ENCODE measurements at regions not wholly inside any gene's neighbourhood (a gene's known extent, or its start where the extent isn't known, plus 50 kb on each side); places are given as distances from the start of the nearest gene placed in this dataset.

GRCh38 chr2:65486802-65487201 lies 54.4 kb upstream of the SPRED2 start:
- no peak for TF ChIP-seq CTCF (IDR thresholded peaks at IDR 0.05; ENCODE audit: low read depth, low read length, missing control alignments)
- no peaks in the 10 kb centered on the region for H3K36me3 ChIP-seq (replicated peaks)
- H3K4me3 ChIP-seq (ENCODE audit: low read depth, low read length): no peak overlapping the region

GRCh38 chr2:65486282-65486681 lies 53.9 kb upstream of the SPRED2 start:
- H3K36me3 ChIP-seq (replicated peaks): no peaks in the 10 kb centered on the region
- in situ Hi-C loops (cut with HindIII; ENCODE audit: low pct_ligation_motif_present, low sequenced_read_pairs): no loop called here
- no peak for DNase-seq
- no peaks in the 10 kb centered on the region for H3K27me3 ChIP-seq (replicated peaks)
- no peak for TF ChIP-seq CTCF (IDR thresholded peaks at IDR 0.05; ENCODE audit: low read depth, low read length, missing control alignments)
- no peak overlapping the region for H3K4me3 ChIP-seq (ENCODE audit: low read depth, low read length)
- no peak overlapping the region for H3K27ac ChIP-seq

More at GRCh38 chr2:65486802-65487201, 54.4 kb upstream of the SPRED2 start:
- no peak for DNase-seq
- no peaks in the 10 kb centered on the region for H3K27me3 ChIP-seq (replicated peaks)
- H3K27ac ChIP-seq: no peak overlapping the region
- in situ Hi-C loops (cut with HindIII; ENCODE audit: low pct_ligation_motif_present, low sequenced_read_pairs): no loop called here

DNA sequence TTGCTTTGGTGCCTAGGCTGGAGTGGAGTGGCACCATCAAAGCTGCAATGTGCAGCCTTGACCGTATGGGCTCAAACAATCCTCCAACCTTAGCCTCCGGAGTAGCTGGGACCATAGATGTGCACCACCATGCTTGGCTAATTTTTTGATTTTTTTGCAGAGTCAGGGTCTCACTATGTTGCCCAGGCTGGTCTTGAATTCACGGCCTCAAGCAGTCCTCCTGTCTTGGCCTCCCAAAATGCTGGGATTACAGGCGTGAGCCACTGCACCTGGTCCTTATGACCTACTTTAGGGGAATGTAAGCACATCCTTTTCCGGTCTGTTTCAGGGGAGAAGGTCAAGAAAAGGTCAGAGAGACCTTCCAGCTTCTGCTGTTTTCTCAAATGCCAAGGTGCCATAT lies 53.4 kb upstream of the SPRED2 start:
- DNase-seq: no peak
- H3K36me3 ChIP-seq (replicated peaks): no peaks in the 10 kb centered on the region
- no peak overlapping the region for H3K4me3 ChIP-seq (ENCODE audit: low read depth, low read length)
- no peaks in the 10 kb centered on the region for H3K27me3 ChIP-seq (replicated peaks)
- in situ Hi-C loops (cut with HindIII; ENCODE audit: low pct_ligation_motif_present, low sequenced_read_pairs): no loop called here
- no peak overlapping the region for H3K27ac ChIP-seq
- TF ChIP-seq CTCF (IDR thresholded peaks at IDR 0.05; ENCODE audit: low read depth, low read length, missing control alignments): no peak

DNA sequence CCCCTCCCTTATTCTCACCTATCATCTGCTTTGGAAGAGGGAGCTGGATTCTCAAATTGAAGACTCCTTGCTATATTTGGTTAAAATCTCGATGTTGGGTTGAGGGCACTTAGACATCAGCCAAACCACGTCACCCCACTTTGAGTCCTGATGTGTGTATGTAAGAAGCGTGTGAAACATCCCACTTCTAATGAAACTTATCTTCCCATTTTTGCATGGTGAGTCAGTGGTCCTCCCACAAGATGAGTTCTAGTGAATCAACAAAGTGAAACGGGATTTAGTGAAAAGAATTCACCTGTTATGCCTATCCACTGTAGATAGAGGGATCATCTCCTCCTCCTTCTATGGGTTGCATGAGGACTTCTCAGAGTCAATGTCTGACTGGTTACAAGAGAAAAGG lies 51.4 kb upstream of the SPRED2 start:
- no peak for DNase-seq
- TF ChIP-seq CTCF (IDR thresholded peaks at IDR 0.05; ENCODE audit: low read depth, low read length, missing control alignments): no peak
- Histone ChIP-seq H3K27ac (no peak overlapping the region), H3K27me3 (replicated peaks) (no peaks in the 10 kb centered on the region), H3K36me3 (replicated peaks) (no peaks in the 10 kb centered on the region), H3K4me3 (ENCODE audit: low read depth, low read length) (no peak overlapping the region)
- in situ Hi-C loops (cut with HindIII; ENCODE audit: low pct_ligation_motif_present, low sequenced_read_pairs): no loop called here

GRCh38 chr2:65482971-65483370 lies 50.6 kb upstream of the SPRED2 start:
- Histone ChIP-seq H3K27me3 (replicated peaks) (no peaks in the 10 kb centered on the region), H3K36me3 (replicated peaks) (no peaks in the 10 kb centered on the region), H3K27ac (no peak overlapping the region), H3K4me3 (ENCODE audit: low read depth, low read length) (no peak overlapping the region)
- TF ChIP-seq CTCF (IDR thresholded peaks at IDR 0.05; ENCODE audit: low read depth, low read length, missing control alignments): no peak
- in situ Hi-C loops (cut with HindIII; ENCODE audit: low pct_ligation_motif_present, low sequenced_read_pairs): no loop called here
- DNase-seq: no peak
